H1 (cell line): ENCODE measurements at regions not wholly inside any gene's neighbourhood (a gene's known extent, or its start where the extent isn't known, plus 50 kb on each side); places are given as distances from the start of the nearest gene placed in this dataset.

ENCODE experiments used
- CTCF ChIP-seq, 3 experiments: IDR thresholded peaks; 1 replicate in 2 of 3; 2 replicates in 1 of 3; pipeline versions ENCODE4 v1.5.1 to v1.6.1; 2011; ENCODE audit warnings: low read length in 3 of 3, mild to moderate bottlenecking in 3 of 3, inconsistent platforms in 2 of 3, low read depth in 1 of 3, moderate library complexity in 1 of 3; ENCODE audit not compliant: insufficient read depth in 1 of 3; ENCODE audit errors: control extremely low read depth in 1 of 3
- GABPA ChIP-seq: IDR thresholded peaks from 2 replicates; pipeline ENCODE4 v1.6.1; 2011; ENCODE audit warnings: mild to moderate bottlenecking, low read length, moderate library complexity, borderline replicate concordance; ENCODE audit not compliant: insufficient read depth
- JUND ChIP-seq: IDR thresholded peaks from 2 replicates; pipeline ENCODE4 v1.6.1; 2011; ENCODE audit warnings: mild to moderate bottlenecking, improper control_type of control experiment, low read length
- PHF8 ChIP-seq: fragments of 200-600 bp; sonication (generic); conservative IDR thresholded peaks from 2 replicates; pipeline ENCODE4 v1.7.1; 2012; ENCODE audit warnings: low read depth, mild to moderate bottlenecking, inconsistent platforms, low read length, moderate library complexity
- POLR2A ChIP-seq, 2 experiments: IDR thresholded peaks; 1 replicate in 1 of 2; 2 replicates in 1 of 2; pipeline ENCODE4 v1.6.1; 2011; ENCODE audit warnings: low read depth in 2 of 2, low read length in 2 of 2, mild to moderate bottlenecking in 2 of 2; ENCODE audit errors: control extremely low read depth in 1 of 2
- POLR2AphosphoS5 ChIP-seq: IDR thresholded peaks from 2 replicates; pipeline ENCODE4 v1.6.1; 2011; ENCODE audit warnings: low read depth, low read length
- POU5F1 ChIP-seq: IDR thresholded peaks from 2 replicates; pipeline ENCODE4 v1.6.1; 2011; ENCODE audit warnings: low read depth, mild to moderate bottlenecking, low read length, moderate library complexity
- RFX5 ChIP-seq: IDR thresholded peaks from 2 replicates; pipeline ENCODE4 v1.6.1; 2011; ENCODE audit warnings: low read depth, low read length, improper control_type of control experiment, borderline replicate concordance
- RNF2 ChIP-seq: fragments of 200-900, 300-1000 bp; sonication (generic); IDR thresholded peaks from 2 replicates; pipeline ENCODE4 v1.7.1; 2016; ENCODE audit warnings: borderline replicate concordance, low read depth, mild to moderate bottlenecking, antibody characterized with exemption, low read length; ENCODE audit not compliant: poor library complexity, severe bottlenecking; ENCODE audit errors: missing control alignments
- SRF ChIP-seq: IDR thresholded peaks from 2 replicates; pipeline ENCODE4 v1.6.1; 2011; ENCODE audit warnings: mild to moderate bottlenecking, low read depth, low read length, moderate library complexity
- YY1 ChIP-seq: IDR thresholded peaks from 2 replicates; pipeline ENCODE4 v1.6.1; 2011; ENCODE audit warnings: low read depth, mild to moderate bottlenecking, low read length

DNA sequence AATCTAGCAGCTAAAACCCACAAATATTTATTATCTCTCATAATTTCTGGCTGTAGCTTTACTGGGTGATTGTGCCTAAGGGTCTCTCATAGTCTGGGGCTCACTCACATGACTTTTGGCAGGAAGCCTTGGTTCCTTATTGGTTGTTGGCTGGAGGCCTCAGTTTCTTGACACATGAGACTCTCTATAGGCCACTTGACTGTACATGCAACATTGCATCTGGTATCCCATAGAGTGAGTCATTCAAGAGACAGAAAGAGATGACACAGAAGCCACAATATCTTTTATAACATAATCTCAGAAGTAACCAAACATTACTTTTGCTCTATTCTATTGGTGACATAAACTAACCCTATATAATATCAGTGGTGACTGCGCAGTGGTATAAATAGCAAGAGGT lies 128.5 kb upstream of the HNRNPU start:
- no peak for TF ChIP-seq JUND
- no peak for TF ChIP-seq RNF2
- no peak for TF ChIP-seq POU5F1
- TF ChIP-seq PHF8: no peak
- no peak for TF ChIP-seq CTCF (IDR thresholded peaks at IDR 0.05; ENCODE audit: control extremely low read depth in 1 of 3, insufficient read depth in 1 of 3, low read depth in 1 of 3, low read length in 3 of 3)
- TF ChIP-seq SRF: no peak
- TF ChIP-seq RFX5: no peak
- TF ChIP-seq YY1: no peak
- no peak for TF ChIP-seq GABPA
- no peak for TF ChIP-seq POLR2A (IDR thresholded peaks at IDR 0.05; ENCODE audit: control extremely low read depth in 1 of 2, low read depth in 2 of 2, low read length in 2 of 2)
- TF ChIP-seq POLR2AphosphoS5: no peak
